GM18861 (cell line): ENCODE measurements at regions not wholly inside any gene's neighbourhood (a gene's known extent, or its start where the extent isn't known, plus 50 kb on each side); places are given as distances from the start of the nearest gene placed in this dataset.
"Not testable (repeated sequence)": the region's sequence is repeated elsewhere in the genome, so short reads cannot be mapped to it uniquely, and the experiment has no call there.

Source experiments
- ATAC-seq: cut with Tn5 transposase; IDR thresholded peaks from one replicate; pipeline ENCODE4 v1.9.1; 2021; ENCODE audit not compliant: unreplicated experiment

DNA sequence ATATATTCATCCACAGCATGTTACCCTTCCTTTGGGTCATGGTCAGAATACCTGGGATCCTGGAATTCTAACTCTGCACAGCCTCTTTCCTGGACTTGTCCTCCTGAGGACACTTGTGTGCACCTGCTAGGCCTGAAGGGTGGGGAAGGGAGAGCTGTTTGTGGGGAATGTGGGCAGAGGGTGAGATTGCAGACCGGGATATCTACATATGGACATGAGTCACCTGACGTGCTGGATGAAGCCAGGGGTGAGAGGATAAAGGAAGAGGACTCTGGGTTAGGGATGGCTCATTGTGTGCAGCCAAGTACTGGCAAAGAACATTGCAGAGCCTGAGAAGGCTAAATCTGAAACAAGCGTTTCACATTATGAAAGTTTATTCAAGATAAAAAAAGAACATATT is 241.4 kb upstream of the RPS23 start:
- ATAC-seq = no peak

DNA sequence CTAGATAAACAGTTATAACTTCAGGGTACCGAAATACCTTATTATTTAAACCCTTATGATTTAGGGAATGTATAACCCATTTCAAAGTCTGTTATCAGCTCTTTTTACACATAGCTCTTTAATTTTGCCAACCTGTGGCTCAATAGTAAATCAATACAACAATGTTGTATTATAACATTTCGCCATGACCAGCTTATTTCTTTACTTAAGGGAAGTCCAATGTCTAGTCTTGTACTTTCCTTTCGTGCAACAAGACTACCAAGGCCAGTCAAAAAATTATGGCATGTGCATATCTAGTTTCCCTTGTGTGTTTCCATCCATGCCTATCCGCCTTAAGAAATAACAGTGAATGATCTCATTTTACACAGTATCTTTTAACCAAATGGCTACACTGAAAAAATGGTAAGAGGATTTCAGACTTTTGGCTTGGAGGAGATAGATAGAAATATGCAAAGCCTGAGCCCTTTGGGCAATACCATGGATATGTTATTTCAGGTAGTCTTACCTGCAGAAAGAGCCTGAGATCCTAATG is 239.5 kb upstream of the RPS23 start:
- ATAC-seq = no peak

DNA sequence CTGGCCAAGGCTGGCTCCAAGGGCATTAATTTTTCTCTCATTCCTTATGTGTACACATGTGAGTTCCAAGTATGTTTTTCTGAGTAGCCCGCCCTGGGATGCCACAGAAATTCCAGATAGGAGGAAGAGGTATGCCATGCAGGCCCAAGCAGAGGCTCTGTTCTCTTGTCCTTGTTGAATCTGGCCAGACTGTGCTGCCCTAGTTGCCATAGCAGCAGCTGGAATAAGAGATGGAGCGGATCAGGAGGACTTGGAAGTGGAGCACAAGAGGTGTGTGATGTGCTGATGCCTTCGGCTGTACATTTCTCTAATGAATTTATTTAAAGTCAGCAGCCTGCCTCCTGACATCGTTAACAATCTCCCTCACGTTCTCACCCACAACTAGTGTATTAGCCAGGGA is 235.6 kb upstream of the RPS23 start:
- no peak for ATAC-seq

DNA sequence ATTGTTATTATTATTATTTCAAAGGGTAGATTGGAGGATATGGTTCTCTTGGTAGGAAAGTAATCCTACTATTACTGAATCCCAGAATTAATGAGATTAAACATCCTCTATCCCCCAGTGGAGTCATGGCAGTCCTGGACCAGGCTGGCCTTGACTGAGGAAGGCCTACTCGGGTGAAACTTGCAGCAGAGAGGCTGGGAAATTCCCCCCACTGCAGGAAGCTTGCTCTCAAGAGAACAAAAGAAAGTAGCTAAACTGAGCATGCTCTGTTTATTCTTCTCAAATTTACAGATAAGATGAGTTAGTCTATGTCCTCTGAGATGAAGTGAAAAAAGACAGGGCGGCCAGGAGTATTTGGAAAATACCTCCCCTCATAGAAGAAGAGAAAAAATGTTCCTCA is 233.9 kb upstream of the RPS23 start:
- ATAC-seq = no peak

DNA sequence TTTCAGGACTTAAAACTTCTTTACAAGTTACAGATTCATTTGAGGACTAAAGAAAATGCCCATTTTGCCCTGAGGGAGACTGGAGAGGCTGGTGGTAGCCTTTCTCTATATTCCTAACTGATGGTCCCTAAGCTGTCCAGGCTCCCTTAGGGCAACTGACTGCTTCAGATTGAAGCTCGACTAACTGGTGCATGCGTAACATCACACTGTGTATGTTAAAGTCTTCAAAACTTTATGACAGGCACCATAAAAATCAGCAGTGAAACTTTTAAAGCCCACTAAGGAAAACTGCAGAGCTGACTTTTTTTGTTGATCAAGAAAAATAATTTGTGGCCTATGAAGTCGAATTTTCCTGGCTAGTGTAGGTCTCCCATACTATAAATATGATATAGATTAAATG is 233.0 kb upstream of the RPS23 start:
- no peak for ATAC-seq

DNA sequence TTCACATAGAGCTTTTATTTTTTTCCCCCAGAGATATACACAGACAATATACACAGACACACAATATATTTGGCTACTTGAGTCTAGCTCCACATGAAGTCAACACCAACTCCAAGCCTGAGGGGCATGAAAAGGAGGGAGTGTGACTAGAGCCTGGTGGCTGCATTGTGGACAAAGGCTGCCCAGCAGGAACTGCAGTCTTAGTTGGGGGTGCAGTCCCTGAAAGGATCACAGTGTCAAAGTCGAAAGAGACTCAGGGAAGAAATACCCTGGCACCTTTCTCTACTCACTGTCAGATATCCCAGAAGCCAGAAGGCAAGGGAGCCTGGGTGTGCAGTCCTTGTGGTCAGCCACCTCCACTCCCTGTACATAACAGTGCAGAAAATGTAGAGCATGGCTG is 231.6 kb upstream of the RPS23 start:
- no peak for ATAC-seq

DNA sequence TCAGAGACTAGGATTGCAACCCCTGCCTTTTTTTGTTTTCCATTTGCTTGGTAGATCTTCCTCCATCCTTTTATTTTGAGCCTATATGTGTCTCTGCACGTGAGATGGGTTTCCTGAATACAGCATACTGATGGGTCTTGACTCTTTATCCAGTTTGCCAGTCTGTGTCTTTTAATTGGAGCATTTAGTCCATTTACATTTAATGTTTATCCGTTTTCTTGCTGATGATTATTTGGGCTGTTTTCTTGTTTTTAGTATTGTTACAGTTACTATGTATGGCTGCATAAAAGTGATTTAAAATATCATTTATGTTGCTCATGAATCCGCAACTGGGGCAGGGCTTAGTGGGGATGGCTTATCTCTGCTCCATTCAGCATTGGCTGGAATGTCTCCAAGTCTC is 228.2 kb upstream of the RPS23 start:
- not testable (repeated sequence) for ATAC-seq

DNA sequence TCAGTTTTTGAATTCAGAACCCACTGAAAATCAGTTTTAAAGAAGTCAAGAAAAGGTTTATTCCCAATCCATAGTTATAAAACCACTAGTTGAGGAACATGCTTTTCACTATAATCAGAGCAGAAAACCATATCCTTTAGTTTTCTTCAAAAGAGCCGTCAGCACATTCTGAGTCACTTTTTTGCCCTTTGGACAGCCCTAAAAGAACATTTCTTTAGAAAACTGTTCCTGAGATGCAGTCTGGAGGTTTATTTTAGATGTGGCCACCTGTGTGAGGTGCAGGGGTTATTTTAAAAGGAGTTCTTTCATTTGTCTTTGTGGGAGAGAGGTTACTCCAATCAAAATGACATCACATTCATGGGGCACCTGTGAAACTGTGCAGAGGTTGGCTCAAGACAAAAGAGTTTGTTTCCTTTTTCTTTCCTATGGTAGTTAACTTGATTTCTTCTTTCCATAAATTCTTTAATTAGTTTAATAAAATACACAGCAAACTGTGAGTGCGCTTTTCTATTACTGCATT is 221.6 kb upstream of the RPS23 start:
- no peak for ATAC-seq

DNA sequence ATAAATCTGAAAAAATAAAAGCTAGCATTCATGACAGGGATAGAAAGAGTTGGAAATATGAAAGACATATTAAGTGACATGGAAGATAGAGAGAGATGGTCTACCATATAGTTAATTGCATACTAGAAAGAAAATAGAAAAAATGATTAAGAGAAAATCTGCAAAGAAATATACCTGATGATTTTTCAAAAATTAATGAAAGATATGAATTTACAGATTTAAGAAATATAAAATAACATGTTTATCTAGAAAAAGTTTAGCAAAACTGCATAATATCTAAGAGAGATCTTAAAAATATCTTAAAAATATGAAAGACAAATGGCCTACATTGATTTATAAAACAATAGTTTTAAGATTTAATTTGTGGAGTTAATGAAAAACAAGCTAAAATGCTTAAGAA is 219.1 kb upstream of the RPS23 start:
- no peak for ATAC-seq

DNA sequence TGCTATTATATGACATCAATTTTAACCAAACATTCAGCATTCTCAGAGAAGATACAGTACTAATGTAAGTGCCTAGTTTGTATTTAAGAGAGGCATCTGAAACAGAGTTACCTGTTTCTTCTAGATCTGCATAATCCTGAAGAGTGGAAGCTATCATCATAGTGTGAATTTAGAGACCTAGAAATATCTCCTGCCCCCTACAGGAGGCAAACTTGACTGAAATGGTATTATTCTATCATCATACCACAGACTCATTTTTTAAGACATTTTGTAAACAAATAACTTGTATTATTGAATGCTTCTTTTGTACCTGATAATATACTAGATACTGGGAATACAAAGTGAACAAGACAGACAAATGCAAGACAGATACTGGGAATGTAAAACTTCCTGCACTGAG is 216.8 kb upstream of the RPS23 start:
- no peak for ATAC-seq

DNA sequence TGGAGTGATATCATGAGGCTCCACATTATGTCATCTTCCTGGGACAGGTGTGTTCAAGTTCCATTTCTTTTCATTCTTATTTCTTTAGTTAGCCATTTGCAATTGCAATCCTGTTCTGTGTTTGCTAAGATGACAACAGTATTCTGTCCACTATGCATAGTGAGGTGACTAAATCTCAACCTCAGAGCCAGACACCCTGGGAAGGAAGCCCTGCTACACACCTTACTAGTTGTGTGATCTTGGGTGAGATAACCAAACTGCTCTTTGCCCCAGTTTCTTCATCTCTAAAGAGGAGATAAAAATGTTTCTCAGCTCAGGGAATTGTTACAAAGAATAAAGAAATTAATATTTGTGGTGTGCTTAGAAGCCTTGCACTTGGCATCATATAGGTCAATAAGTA is 215.1 kb upstream of the RPS23 start:
- ATAC-seq = no peak

DNA sequence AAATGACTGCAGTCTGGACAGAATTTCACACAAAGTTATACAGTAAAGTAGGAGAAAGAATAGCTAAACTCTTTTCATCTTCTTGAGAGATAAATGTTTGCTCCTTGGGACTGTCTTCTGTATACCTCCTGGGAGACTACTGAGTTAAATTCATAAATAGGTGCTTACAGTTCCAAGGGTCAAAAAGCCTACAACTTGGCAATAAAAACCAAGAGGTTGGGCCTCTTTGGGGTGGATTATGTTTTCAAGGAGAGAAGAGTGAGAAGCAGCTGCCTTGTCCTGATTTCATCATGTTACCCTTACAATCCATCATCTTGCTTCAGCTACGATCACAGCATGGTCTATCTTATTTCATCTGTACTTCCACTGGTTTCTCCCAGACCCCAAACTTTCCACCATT is 213.2 kb upstream of the RPS23 start:
- ATAC-seq = no peak

DNA sequence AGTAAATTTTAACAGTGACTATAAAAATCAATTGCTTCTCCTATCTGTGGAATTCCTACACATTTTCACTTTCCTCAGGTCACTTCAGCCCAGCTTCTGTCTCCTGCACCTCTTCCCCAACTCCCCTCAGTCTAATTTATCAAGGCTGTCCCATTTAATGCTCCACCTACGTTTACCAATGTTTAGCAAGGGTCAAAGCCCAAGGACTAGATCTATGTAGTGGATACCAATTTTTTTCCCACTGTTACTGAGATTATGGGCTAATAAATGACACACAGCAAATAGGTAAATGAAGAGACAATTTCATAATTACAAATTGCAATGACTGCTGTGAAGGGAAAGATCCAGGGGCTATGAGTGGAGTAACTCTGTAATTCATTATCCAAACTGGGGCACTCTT is 211.5 kb upstream of the RPS23 start:
- ATAC-seq = no peak

DNA sequence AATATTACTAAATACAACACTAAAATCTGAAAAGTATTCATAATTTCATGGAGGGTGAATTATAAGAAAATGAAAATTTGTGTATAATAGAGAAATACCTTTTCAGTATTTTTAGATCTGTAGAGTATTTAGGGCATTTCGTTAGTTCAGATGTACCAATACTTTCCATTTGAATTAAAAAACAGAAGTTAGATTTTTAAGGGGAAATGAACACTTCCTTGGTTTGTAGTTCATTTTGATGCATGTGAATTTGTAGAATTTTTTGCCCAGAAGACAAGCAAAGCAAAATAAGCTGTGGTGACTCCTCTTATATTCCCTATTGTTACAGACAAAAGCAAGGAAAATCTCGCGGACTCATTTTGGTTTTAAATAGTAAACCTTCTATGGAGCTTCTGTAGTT is 209.0 kb upstream of the RPS23 start:
- no peak for ATAC-seq

DNA sequence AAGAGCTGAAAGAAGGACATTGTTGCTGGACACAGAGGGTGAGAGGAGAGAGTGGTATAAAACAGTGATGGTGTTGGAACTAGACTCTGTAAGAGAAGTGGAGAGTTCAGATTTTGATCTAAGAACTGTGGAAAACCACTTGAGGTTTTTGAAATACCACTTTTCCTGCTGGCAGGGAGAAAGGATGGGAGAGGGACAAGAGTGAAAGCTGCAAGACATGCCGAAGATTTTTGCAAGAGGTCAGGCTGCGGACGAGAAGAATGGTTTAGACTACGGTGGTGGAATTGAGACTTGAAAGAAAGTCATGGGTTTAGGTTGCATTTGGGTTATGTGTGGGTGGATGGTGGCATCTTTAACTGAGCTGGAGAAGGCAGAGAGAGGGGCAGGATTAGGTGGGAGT is 202.2 kb upstream of the RPS23 start:
- no peak for ATAC-seq

DNA sequence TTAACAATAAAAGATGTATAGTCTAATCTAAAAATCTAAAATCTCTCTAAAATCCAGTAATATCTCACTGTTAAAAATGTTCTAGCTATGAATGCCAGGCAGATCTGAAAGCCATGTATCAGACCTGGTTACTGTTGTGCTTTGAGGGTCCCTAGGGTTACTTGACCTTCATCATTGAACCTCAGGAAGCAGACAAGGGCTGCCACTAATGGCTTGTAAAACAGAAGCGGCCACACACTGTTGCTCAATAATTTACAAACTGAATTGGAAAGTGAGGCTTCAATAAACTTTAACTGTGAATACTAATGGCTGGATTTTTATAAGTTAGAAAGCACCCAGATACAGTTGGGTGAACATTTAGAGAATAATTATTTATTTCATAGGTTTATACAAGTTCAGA is 198.0 kb upstream of the RPS23 start:
- ATAC-seq = no peak

DNA sequence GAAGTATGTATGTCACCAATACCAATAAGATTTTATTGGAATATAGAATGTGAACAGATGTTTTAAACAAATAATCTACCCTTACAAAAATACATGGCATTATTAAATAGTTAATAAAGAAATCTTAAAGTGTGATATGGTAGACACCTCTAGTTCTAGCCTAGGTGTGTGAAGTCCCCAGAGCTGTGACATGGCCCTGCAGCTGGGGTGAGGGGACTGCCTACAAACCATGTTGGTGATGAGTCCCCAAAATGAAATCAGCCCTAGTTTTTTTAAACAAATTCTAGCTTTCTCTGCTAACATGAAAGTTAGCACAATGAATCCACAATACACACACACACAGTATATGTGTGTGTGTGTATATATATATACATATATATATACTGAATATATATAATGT is 195.1 kb upstream of the RPS23 start:
- no peak for ATAC-seq

DNA sequence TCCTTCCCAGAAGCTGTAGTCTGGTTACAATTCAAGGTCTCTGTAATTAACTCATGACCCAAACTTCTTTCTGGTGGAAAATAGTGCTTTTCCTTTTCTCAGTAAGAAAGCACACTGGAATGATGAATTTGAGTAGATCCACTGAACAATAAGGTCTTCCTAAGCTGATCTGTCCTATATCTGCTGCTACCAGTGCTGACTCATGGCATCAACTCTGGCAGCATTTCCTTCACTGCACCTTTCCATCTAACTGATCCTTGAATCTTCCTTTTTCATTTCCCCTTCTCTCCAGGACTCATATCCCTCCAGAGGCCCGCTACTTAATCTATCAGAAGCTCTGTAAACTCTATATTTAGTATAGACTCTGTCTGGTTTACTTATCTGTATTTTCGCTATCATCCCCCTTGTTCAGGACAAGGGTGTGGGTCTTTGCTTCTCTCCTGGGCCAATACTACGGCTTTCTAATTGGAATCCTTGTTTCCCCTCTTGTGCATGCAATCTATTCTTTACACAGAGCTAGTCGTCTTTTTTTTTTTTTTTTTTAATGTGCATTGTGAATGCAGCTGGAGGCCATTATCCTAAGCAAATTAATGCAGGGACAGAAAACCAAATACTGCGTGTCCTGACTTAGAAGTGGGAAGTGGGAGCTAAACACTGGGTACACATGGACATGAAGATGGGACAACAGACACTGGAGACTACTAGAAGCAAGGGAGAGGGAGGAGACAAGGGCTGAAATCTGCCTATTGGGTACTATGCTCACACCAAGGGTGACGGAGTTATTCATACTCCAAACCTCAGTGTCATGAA is 192.2 kb upstream of the RPS23 start:
- ATAC-seq = no peak

DNA sequence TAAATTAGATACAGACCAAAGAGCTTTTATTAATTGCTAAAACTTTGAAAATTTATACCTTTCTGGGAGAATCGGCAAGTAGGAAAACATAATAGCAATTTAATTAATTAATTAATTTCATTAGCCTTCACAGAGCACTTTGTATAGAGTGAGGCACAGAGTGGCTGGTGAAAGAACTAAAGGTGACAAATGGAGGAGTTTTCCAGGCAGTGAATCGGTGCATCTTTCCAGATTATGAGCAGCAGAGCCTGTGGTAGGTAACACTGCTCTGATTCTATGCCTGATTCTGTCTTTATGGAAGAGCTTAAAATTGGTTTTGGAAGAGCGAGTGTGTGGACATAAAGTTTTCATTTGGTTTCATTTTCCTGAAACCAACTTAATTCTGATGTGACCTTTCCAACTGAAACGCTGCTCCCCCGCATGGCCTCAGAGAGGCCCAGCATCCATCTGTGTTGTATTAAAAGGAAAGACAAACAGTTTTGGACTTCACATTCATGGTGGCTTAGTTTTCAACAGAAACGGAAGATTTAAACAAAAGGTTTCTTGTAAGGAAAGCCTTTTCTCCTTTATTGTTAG is 188.9 kb upstream of the RPS23 start:
- no peak for ATAC-seq

DNA sequence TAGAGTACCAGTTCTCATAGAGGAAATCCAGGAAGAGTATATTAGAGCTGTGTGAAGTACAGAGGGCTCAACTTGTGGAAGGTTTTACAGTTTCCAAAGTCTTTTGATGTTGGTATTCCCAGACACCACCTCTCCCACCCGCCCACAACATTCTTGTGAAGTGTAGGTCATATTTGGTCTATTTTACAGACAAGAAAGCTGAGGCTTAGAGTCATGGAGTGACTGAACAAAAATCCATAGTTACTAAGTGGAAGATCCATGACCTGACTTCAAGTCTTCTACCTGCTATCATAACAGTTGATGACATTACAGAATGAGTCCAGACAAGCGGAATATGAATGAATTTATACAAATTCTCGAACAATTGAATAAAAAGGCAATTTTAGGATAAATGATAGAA is 187.1 kb upstream of the RPS23 start:
- ATAC-seq = no peak

DNA sequence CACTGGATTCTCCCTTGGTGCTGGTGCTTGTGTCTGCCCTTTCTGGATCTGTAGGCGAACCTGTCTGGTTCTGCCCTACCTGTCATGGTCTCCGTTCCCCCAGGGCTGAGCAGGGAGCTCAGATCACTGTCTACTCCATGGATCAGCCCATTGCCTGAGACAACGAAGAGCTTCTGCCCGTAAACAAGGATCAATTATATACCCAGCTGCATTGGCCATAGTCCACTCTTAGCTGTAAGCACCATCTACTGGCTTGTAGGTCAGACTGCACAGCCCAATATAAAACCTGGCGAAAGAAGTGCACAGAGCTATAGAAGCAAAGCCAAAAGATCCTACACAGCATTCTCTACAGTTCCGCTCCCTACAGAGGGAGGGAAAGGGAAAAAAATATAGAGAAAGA is 181.5 kb upstream of the RPS23 start:
- ATAC-seq = no peak

DNA sequence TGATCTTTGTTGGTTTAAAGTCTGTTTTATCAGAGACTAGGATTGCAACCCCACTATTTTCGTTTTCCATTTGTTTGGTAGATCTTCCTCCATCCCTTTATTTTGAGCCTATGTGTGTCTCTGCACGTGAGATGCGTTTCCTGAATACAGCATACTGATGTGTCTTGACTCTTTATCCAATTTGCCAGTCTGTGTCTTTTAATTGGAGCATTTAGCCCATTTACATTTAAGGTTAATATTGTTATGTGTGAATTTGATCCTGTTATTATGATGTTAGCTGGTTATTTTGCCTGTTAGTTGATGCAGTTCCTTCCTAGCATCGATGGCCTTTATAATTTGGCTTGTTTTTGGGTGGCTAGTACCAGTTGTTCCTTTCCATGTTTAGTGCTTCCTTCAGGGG is 177.2 kb upstream of the RPS23 start:
- not testable (repeated sequence) for ATAC-seq

DNA sequence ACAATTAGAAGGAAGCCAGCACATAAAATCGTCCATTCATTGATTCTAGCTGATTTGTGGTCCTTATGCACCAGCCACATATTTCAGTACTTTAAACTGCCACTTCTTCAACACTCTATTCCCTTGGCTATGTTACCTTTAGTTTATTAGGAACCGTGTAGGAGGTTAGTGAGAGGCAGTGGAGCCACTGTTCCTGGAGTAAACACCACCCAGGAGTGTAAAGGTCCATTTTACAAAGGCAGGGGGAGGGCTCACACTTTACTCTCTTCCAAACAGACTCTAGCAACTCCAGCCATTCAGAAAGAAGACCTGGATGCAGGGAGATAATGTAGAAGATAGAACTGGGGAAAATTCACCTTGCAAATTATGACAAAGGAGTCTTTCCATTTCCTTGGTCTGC is 170.2 kb upstream of the RPS23 start:
- no peak for ATAC-seq
